Naive thymus-derived CD8-positive, alpha-beta T cell (primary cell): ENCODE measurements at regions not wholly inside any gene's neighbourhood (a gene's known extent, or its start where the extent isn't known, plus 50 kb on each side); places are given as distances from the start of the nearest gene placed in this dataset.

Source experiments
- ATAC-seq, 2 donors: fragments of 150-1000 bp; cut with Tn5 transposase in 1 of 2; sonication (Bioruptor Pico), chemical (Tn5 transposase) in 1 of 2; 1 replicate in 1 of 2; 2 replicates in 1 of 2; pipeline ENCODE4 v1.10.0; 2021; ENCODE audit warnings: mild to moderate bottlenecking in 2 of 2, moderate library complexity in 2 of 2
- POLR2A ChIA-PET: fragments of 350-600 bp; sonication (Branson Sonifier 250); formaldehyde crosslinking; loops from one replicate; lab custom pipeline; 2021; ENCODE audit warnings: antibody characterized with exemption; lab: Charles Lee
- DNase-seq, 10 donors: peaks; one replicate each; pipeline versions ENCODE4 v3.0.0 to v3.0.0-alpha.2; 2020 to 2022
- H3K27ac Mint-ChIP-seq, 10 donors: one replicate each; pipeline ENCODE4 v1.8.0; 2020 to 2022; ENCODE audit warnings: mild to moderate bottlenecking in 10 of 10, mixed read lengths in 10 of 10, moderate library complexity in 4 of 10, inconsistent platforms in 1 of 10
- H3K27me3 Mint-ChIP-seq, 5 donors: one replicate each; pipeline ENCODE4 v1.8.0; 2021 to 2022; ENCODE audit warnings: mixed read lengths in 5 of 5
- H3K36me3 Mint-ChIP-seq, 3 donors: one replicate each; pipeline ENCODE4 v1.8.0; 2020 to 2022; ENCODE audit warnings: mixed read lengths in 3 of 3, mild to moderate bottlenecking in 2 of 3, inconsistent platforms in 1 of 3
- H3K4me1 Mint-ChIP-seq, 4 donors: one replicate each; pipeline ENCODE4 v1.8.0; 2021 to 2022; ENCODE audit warnings: mixed read lengths in 4 of 4
- H3K4me3 Mint-ChIP-seq, 10 donors: one replicate each; pipeline ENCODE4 v1.8.0; 2020 to 2022; ENCODE audit warnings: mild to moderate bottlenecking in 10 of 10, mixed read lengths in 10 of 10, moderate library complexity in 6 of 10, inconsistent platforms in 1 of 10
- H3K9me3 Mint-ChIP-seq, 9 donors: one replicate each; pipeline ENCODE4 v1.8.0; 2020 to 2022; ENCODE audit warnings: mixed read lengths in 9 of 9, mild to moderate bottlenecking in 3 of 9, inconsistent platforms in 1 of 9, moderate library complexity in 1 of 9

- H3K4me3 Mint-ChIP-seq = no peak overlapping the region
- no peaks in the 10 kb centered on the region for H3K4me1 Mint-ChIP-seq
- H3K27ac Mint-ChIP-seq = no peak overlapping the region
- H3K27me3 Mint-ChIP-seq = no peaks in the 10 kb centered on the region
- H3K36me3 Mint-ChIP-seq = no peaks in the 10 kb centered on the region
- DNase-seq = no peak
- no peak for ATAC-seq
- peaks cover 0 to 35% (median 12%) of the 10 kb centered on the region in 9 donors for H3K9me3 Mint-ChIP-seq
- POLR2A ChIA-PET = no interaction called here
Observed at GRCh38 chr4:33283818-33284217, 2563.6 kb downstream of the PCDH7 start.

- ATAC-seq (no peak), DNase-seq (no peak)
- Mint-ChIP-seq H3K27me3 (no peaks in the 10 kb centered on the region), H3K4me3 (no peak overlapping the region), H3K4me1 (no peaks in the 10 kb centered on the region), H3K9me3 (peaks cover 0 to 29% (median 9%) of the 10 kb centered on the region in 9 donors), H3K27ac (no peak overlapping the region), H3K36me3 (no peaks in the 10 kb centered on the region)
- POLR2A ChIA-PET = no interaction called here
Observed at GRCh38 chr4:33296876-33297455, 2576.8 kb downstream of the PCDH7 start.

- ATAC-seq (no peak), DNase-seq (no peak)
- Mint-ChIP-seq H3K4me3 (no peak overlapping the region), H3K4me1 (no peaks in the 10 kb centered on the region), H3K36me3 (no peaks in the 10 kb centered on the region), H3K27ac (no peak overlapping the region), H3K9me3 (peaks cover 0 to 43% (median 13%) of the 10 kb centered on the region in 9 donors), H3K27me3 (no peaks in the 10 kb centered on the region)
- POLR2A ChIA-PET = no interaction called here
Observed at GRCh38 chr4:33302321-33302720, 2582.2 kb downstream of the PCDH7 start.

GRCh38 chr4:33306131-33306530 lies 2586.0 kb downstream of the PCDH7 start:
- no peak for DNase-seq
- Mint-ChIP-seq H3K27ac (no peak overlapping the region), H3K27me3 (no peaks in the 10 kb centered on the region), H3K4me1 (no peaks in the 10 kb centered on the region), H3K9me3 (peaks cover 0 to 28% (median 7%) of the 10 kb centered on the region in 9 donors), H3K36me3 (no peaks in the 10 kb centered on the region), H3K4me3 (no peak overlapping the region)
- no peak for ATAC-seq
- POLR2A ChIA-PET = no interaction called here

- Mint-ChIP-seq H3K27me3 (no peaks in the 10 kb centered on the region), H3K27ac (peak overlapping the region in 1 of 10 donors; percentile 35), H3K9me3 (peaks cover 10 to 27% (median 13%) of the 10 kb centered on the region in 9 donors), H3K4me3 (peak overlapping the region in 1 of 10 donors; percentile 20), H3K4me1 (no peaks in the 10 kb centered on the region), H3K36me3 (no peaks in the 10 kb centered on the region)
- DNase-seq (no peak), ATAC-seq (no peak)
- POLR2A ChIA-PET = no interaction called here
Observed at GRCh38 chr4:33316033-33316432, 2595.9 kb downstream of the PCDH7 start.

GRCh38 chr4:33316578-33316977 lies 2596.4 kb downstream of the PCDH7 start:
- no peak overlapping the region for H3K27ac Mint-ChIP-seq
- no peak overlapping the region for H3K4me3 Mint-ChIP-seq
- ATAC-seq (no peak), DNase-seq (no peak)
- H3K9me3 Mint-ChIP-seq = peaks cover 9 to 27% (median 13%) of the 10 kb centered on the region in 9 donors
- POLR2A ChIA-PET = no interaction called here
- H3K36me3 Mint-ChIP-seq = no peaks in the 10 kb centered on the region
- H3K4me1 Mint-ChIP-seq = no peaks in the 10 kb centered on the region
- H3K27me3 Mint-ChIP-seq = no peaks in the 10 kb centered on the region

GRCh38 chr4:33323393-33323792 lies 2603.2 kb downstream of the PCDH7 start:
- H3K27ac Mint-ChIP-seq = no peak overlapping the region
- ATAC-seq = no peak
- no peaks in the 10 kb centered on the region for H3K36me3 Mint-ChIP-seq
- no peaks in the 10 kb centered on the region for H3K27me3 Mint-ChIP-seq
- POLR2A ChIA-PET = no interaction called here
- DNase-seq = no peak
- H3K9me3 Mint-ChIP-seq = peaks cover 0 to 28% (median 9%) of the 10 kb centered on the region in 9 donors
- H3K4me3 Mint-ChIP-seq = no peak overlapping the region
- no peaks in the 10 kb centered on the region for H3K4me1 Mint-ChIP-seq

- no peak for DNase-seq
- POLR2A ChIA-PET = no interaction called here
- no peaks in the 10 kb centered on the region for H3K36me3 Mint-ChIP-seq
- no peak for ATAC-seq
- no peak overlapping the region for H3K4me3 Mint-ChIP-seq
- peaks cover 4 to 67% (median 24%) of the 10 kb centered on the region in 9 donors for H3K9me3 Mint-ChIP-seq
- H3K4me1 Mint-ChIP-seq = no peaks in the 10 kb centered on the region
- no peaks in the 10 kb centered on the region for H3K27me3 Mint-ChIP-seq
- H3K27ac Mint-ChIP-seq = no peak overlapping the region
Observed at GRCh38 chr4:33334416-33334815, 2614.2 kb downstream of the PCDH7 start.

- no peak overlapping the region for H3K27ac Mint-ChIP-seq
- POLR2A ChIA-PET = no interaction called here
- peaks cover 0 to 48% (median 11%) of the 10 kb centered on the region in 9 donors for H3K9me3 Mint-ChIP-seq
- H3K4me1 Mint-ChIP-seq = no peaks in the 10 kb centered on the region
- no peak for DNase-seq
- no peaks in the 10 kb centered on the region for H3K27me3 Mint-ChIP-seq
- no peak for ATAC-seq
- no peak overlapping the region for H3K4me3 Mint-ChIP-seq
- H3K36me3 Mint-ChIP-seq = no peaks in the 10 kb centered on the region
Observed at GRCh38 chr4:33339762-33340161, 2619.6 kb downstream of the PCDH7 start.

- no peak for ATAC-seq
- Mint-ChIP-seq H3K36me3 (no peaks in the 10 kb centered on the region), H3K4me1 (no peaks in the 10 kb centered on the region), H3K4me3 (no peak overlapping the region), H3K27me3 (no peaks in the 10 kb centered on the region), H3K9me3 (peaks cover 0 to 48% (median 11%) of the 10 kb centered on the region in 9 donors), H3K27ac (no peak overlapping the region)
- no peak for DNase-seq
- POLR2A ChIA-PET = no interaction called here
Observed at GRCh38 chr4:33340168-33340567, 2620.0 kb downstream of the PCDH7 start.

GRCh38 chr4:33349376-33349775 lies 2629.2 kb downstream of the PCDH7 start:
- no peak for DNase-seq
- Mint-ChIP-seq H3K4me1 (no peaks in the 10 kb centered on the region), H3K4me3 (no peak overlapping the region), H3K9me3 (peaks cover 0 to 15% (median 5%) of the 10 kb centered on the region in 9 donors), H3K36me3 (no peaks in the 10 kb centered on the region), H3K27me3 (no peaks in the 10 kb centered on the region), H3K27ac (no peak overlapping the region)
- no peak for ATAC-seq
- POLR2A ChIA-PET = no interaction called here

GRCh38 chr4:33357121-33357520 lies 2637.0 kb downstream of the PCDH7 start:
- H3K4me3 Mint-ChIP-seq = no peak overlapping the region
- H3K27ac Mint-ChIP-seq = no peak overlapping the region
- ATAC-seq = no peak
- peaks cover 0 to 14% (median 7%) of the 10 kb centered on the region in 9 donors for H3K9me3 Mint-ChIP-seq
- H3K27me3 Mint-ChIP-seq = no peaks in the 10 kb centered on the region
- H3K4me1 Mint-ChIP-seq = no peaks in the 10 kb centered on the region
- POLR2A ChIA-PET = no interaction called here
- no peak for DNase-seq
- H3K36me3 Mint-ChIP-seq = no peaks in the 10 kb centered on the region

GRCh38 chr4:33369446-33369845 lies 2649.3 kb downstream of the PCDH7 start:
- peak overlapping the region in 1 of 10 donors; percentile 44 for H3K27ac Mint-ChIP-seq
- no peaks in the 10 kb centered on the region for H3K27me3 Mint-ChIP-seq
- ATAC-seq = no peak
- H3K4me3 Mint-ChIP-seq = no peak overlapping the region
- no peak for DNase-seq
- POLR2A ChIA-PET = no interaction called here
- H3K9me3 Mint-ChIP-seq = peaks cover 2 to 33% (median 19%) of the 10 kb centered on the region in 9 donors
- H3K4me1 Mint-ChIP-seq = no peaks in the 10 kb centered on the region
- no peaks in the 10 kb centered on the region for H3K36me3 Mint-ChIP-seq

- Mint-ChIP-seq H3K9me3 (peaks cover 4 to 31% (median 16%) of the 10 kb centered on the region in 9 donors), H3K4me3 (no peak overlapping the region), H3K36me3 (peaks cover 0 to 8% (median 0%) of the 10 kb centered on the region in 3 donors), H3K27me3 (no peaks in the 10 kb centered on the region), H3K4me1 (no peaks in the 10 kb centered on the region), H3K27ac (no peak overlapping the region)
- POLR2A ChIA-PET = no interaction called here
- ATAC-seq (no peak), DNase-seq (no peak)
Observed at GRCh38 chr4:33381816-33382215, 2661.6 kb downstream of the PCDH7 start.
